Caco-2 (cell line): ENCODE measurements at regions not wholly inside any gene's neighbourhood (a gene's known extent, or its start where the extent isn't known, plus 50 kb on each side); places are given as distances from the start of the nearest gene placed in this dataset.

ENCODE experiments used
- BruUV-seq: library from RNA; stranded (reverse); fragments of 400-500 nt; replicated peaks from 2 replicates; lab custom pipeline; 2021; lab: Mats Ljungman, UMichigan
- CTCF ChIA-PET: fragments of 300-600 bp; sonication (Branson Sonifier 250); formaldehyde crosslinking; loops from one replicate; lab custom pipeline; 2022; ENCODE audit warnings: antibody characterized with exemption; lab: Charles Lee
- POLR2A ChIA-PET: fragments of 300-600 bp; sonication (Branson Sonifier 250); formaldehyde crosslinking; loops from one replicate; lab custom pipeline; 2022; ENCODE audit warnings: antibody characterized with exemption; lab: Charles Lee
- DNase-seq, 2 experiments: peaks; one replicate each; pipeline versions ENCODE4 v3.0.0 to v3.0.0-alpha.2; 2020 to 2022
- H3K27me3 ChIP-seq: replicated peaks from 2 replicates; pipeline ENCODE4 v1.6.0; 2011; ENCODE audit warnings: low read length; ENCODE audit not compliant: control insufficient read depth, insufficient read depth
- H3K36me3 ChIP-seq: 2 replicates; pipeline ENCODE4 v1.5.1; 2011; ENCODE audit warnings: low read length; ENCODE audit not compliant: control insufficient read depth, insufficient read depth
- H3K4me1 ChIP-seq: fragments of 250-450 bp; sonication (Bioruptor Pico); 2 replicates; pipeline ENCODE4 v1.5.1; 2020; ENCODE audit warnings: mild to moderate bottlenecking
- H3K4me3 ChIP-seq: 2 replicates; pipeline ENCODE4 v1.5.1; 2011; ENCODE audit warnings: low read depth, mild to moderate bottlenecking, control low read depth, low read length
- H3K9me3 ChIP-seq: fragments of 250-450 bp; sonication (Bioruptor Pico); 2 replicates; pipeline ENCODE4 v1.5.1; 2020; ENCODE audit warnings: mild to moderate bottlenecking, moderate library complexity
- H3K27ac Mint-ChIP-seq: one replicate; pipeline ENCODE4 v1.8.0; 2022; ENCODE audit warnings: mixed read lengths; ENCODE audit not compliant: unreplicated experiment
- H3K27me3 Mint-ChIP-seq: one replicate; pipeline ENCODE4 v1.8.0; 2022; ENCODE audit warnings: mixed read lengths; ENCODE audit not compliant: insufficient read depth, unreplicated experiment
- H3K36me3 Mint-ChIP-seq: one replicate; pipeline ENCODE4 v1.8.0; 2022; ENCODE audit warnings: mild to moderate bottlenecking, mixed read lengths; ENCODE audit not compliant: insufficient read depth, unreplicated experiment
- H3K4me1 Mint-ChIP-seq: one replicate; pipeline ENCODE4 v1.8.0; 2022; ENCODE audit warnings: low read depth, mixed read lengths; ENCODE audit not compliant: unreplicated experiment
- H3K4me3 Mint-ChIP-seq: one replicate; pipeline ENCODE4 v1.8.0; 2022; ENCODE audit warnings: mild to moderate bottlenecking, moderate library complexity, mixed read lengths; ENCODE audit not compliant: unreplicated experiment
- H3K9me3 Mint-ChIP-seq: one replicate; pipeline ENCODE4 v1.8.0; 2022; ENCODE audit warnings: mixed read lengths; ENCODE audit not compliant: unreplicated experiment
- intact Hi-C: fragments of 100-400 bp; cut with micrococcal nuclease; formaldehyde crosslinking; loops from one replicate; pipeline ENCODE4 v1.10.0; 2022; ENCODE audit not compliant: unreplicated experiment
- TF ChIP-seq, protein P1 (sequence below), 2 experiments: fragments of 200-600 bp in 1 of 2; IDR thresholded peaks; 1 replicate in 1 of 2; 2 replicates in 1 of 2; pipeline versions ENCODE4 v1.5.1 to v1.8.0; 2011 to 2022; ENCODE audit warnings: antibody characterized with exemption in 1 of 2, control low read depth in 1 of 2, inconsistent platforms in 1 of 2, low read depth in 1 of 2, low read length in 1 of 2, mild to moderate bottlenecking in 1 of 2, moderate library complexity in 1 of 2; ENCODE audit not compliant: insufficient read depth in 1 of 2, severe bottlenecking in 1 of 2, unreplicated experiment in 1 of 2

GRCh38 chr6:154561750-154562149 is 51.3 kb upstream of the CNKSR3 start:
- H3K4me1 ChIP-seq: 0 out of 2 replicates have a peak, but pooled peaks cover 9% of the 10 kb centered on the region
- TF ChIP-seq, protein P1, sequence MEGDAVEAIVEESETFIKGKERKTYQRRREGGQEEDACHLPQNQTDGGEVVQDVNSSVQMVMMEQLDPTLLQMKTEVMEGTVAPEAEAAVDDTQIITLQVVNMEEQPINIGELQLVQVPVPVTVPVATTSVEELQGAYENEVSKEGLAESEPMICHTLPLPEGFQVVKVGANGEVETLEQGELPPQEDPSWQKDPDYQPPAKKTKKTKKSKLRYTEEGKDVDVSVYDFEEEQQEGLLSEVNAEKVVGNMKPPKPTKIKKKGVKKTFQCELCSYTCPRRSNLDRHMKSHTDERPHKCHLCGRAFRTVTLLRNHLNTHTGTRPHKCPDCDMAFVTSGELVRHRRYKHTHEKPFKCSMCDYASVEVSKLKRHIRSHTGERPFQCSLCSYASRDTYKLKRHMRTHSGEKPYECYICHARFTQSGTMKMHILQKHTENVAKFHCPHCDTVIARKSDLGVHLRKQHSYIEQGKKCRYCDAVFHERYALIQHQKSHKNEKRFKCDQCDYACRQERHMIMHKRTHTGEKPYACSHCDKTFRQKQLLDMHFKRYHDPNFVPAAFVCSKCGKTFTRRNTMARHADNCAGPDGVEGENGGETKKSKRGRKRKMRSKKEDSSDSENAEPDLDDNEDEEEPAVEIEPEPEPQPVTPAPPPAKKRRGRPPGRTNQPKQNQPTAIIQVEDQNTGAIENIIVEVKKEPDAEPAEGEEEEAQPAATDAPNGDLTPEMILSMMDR (IDR thresholded peaks at IDR 0.05; ENCODE audit: insufficient read depth in 1 of 2, low read depth in 1 of 2, low read length in 1 of 2, severe bottlenecking in 1 of 2, unreplicated experiment in 1 of 2): no peak
- BruUV-seq: no TSS peak
- no peak overlapping the region for H3K4me3 ChIP-seq
- Mint-ChIP-seq H3K4me1 (peaks cover 12% of the 10 kb centered on the region), H3K36me3 (no peaks in the 10 kb centered on the region), H3K4me3 (no peak overlapping the region), H3K27ac (no peak overlapping the region), H3K27me3 (no peaks in the 10 kb centered on the region), H3K9me3 (no peaks in the 10 kb centered on the region)
- ChIA-PET CTCF (no interaction called here), POLR2A (no interaction called here)
- no peaks in the 10 kb centered on the region for H3K36me3 ChIP-seq
- no peak for DNase-seq
- H3K9me3 ChIP-seq: no peaks in the 10 kb centered on the region
- no peaks in the 10 kb centered on the region for H3K27me3 ChIP-seq
- intact Hi-C loops: no loop called here

DNA sequence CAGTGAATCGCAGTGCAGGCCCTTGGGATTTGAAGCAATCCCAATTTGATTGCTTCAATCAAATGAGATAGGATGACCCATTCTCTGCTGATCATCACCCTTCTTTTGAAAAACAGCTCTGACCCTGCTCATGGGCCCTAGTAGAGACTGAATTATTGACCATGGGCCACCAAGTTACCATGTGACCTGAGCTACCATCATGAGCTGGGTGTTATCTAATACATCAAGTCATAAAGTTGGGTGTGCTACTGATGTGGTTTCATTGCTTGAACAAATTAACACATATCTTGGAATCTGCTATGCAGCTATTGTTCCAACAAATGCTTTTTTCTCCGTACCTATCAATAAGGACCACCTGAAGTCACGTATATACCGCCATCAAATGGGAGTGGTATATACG is 54.8 kb upstream of the CNKSR3 start:
- H3K9me3 ChIP-seq: no peaks in the 10 kb centered on the region
- H3K4me3 Mint-ChIP-seq: no peak overlapping the region
- TF ChIP-seq, protein P1 (IDR thresholded peaks at IDR 0.05; ENCODE audit: insufficient read depth in 1 of 2, low read depth in 1 of 2, low read length in 1 of 2, severe bottlenecking in 1 of 2, unreplicated experiment in 1 of 2): no peak
- H3K36me3 Mint-ChIP-seq: no peaks in the 10 kb centered on the region
- no peak overlapping the region for H3K4me3 ChIP-seq
- H3K9me3 Mint-ChIP-seq: no peaks in the 10 kb centered on the region
- H3K27me3 Mint-ChIP-seq: no peaks in the 10 kb centered on the region
- no peaks in the 10 kb centered on the region for H3K36me3 ChIP-seq
- intact Hi-C loops: no loop called here
- no peak overlapping the region for H3K27ac Mint-ChIP-seq
- BruUV-seq: no TSS peak
- H3K4me1 ChIP-seq: no peaks in the 10 kb centered on the region
- ChIA-PET POLR2A (no interaction called here), CTCF (no interaction called here)
- no peak for DNase-seq
- no peaks in the 10 kb centered on the region for H3K27me3 ChIP-seq
- H3K4me1 Mint-ChIP-seq: peaks cover 11% of the 10 kb centered on the region

DNA sequence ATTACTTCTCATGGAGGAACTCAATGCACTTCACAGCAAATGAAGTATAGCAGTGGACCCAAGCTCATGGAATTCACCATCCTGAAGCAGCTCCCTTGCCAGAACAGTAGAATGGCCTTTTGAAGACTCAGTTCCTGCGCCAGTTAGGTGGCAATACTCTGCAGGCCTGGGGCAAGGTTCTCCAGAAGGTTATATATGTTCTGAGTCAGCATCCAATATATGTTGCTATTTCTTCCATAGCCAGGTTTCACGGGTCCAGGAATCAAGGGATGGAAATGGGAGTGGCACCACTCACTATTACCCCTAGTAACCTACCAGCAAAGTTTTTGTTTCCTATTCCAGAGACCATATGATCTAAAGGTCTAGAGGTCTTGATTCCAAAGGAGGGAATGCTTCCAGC is 56.4 kb upstream of the CNKSR3 start:
- Histone ChIP-seq H3K9me3 (no peaks in the 10 kb centered on the region), H3K27me3 (no peaks in the 10 kb centered on the region), H3K36me3 (no peaks in the 10 kb centered on the region), H3K4me3 (no peak overlapping the region), H3K4me1 (no peaks in the 10 kb centered on the region)
- Mint-ChIP-seq H3K9me3 (no peaks in the 10 kb centered on the region), H3K27ac (no peak overlapping the region), H3K4me1 (peaks cover 5% of the 10 kb centered on the region), H3K4me3 (no peak overlapping the region), H3K27me3 (no peaks in the 10 kb centered on the region), H3K36me3 (no peaks in the 10 kb centered on the region)
- BruUV-seq: no TSS peak
- CTCF ChIA-PET: no interaction called here
- intact Hi-C loops: no loop called here
- TF ChIP-seq, protein P1 (IDR thresholded peaks at IDR 0.05; ENCODE audit: insufficient read depth in 1 of 2, low read depth in 1 of 2, low read length in 1 of 2, severe bottlenecking in 1 of 2, unreplicated experiment in 1 of 2): no peak
- DNase-seq: no peak
- POLR2A ChIA-PET: no interaction called here
